SH-SY5Y (cell line): ENCODE measurements at regions not wholly inside any gene's neighbourhood (a gene's known extent, or its start where the extent isn't known, plus 50 kb on each side); places are given as distances from the start of the nearest gene placed in this dataset.

Source experiments
- GATA2 ChIP-seq: IDR thresholded peaks from 2 replicates; pipeline ENCODE4 v1.6.1; 2011; ENCODE audit warnings: mild to moderate bottlenecking, low read depth, low read length
- GATA3 ChIP-seq: IDR thresholded peaks from 2 replicates; pipeline ENCODE4 v1.6.1; 2011; ENCODE audit warnings: low read depth, mild to moderate bottlenecking, low read length, moderate library complexity

GRCh38 chr9:40991100-40991740 lies 137.3 kb downstream of the FOXD4L6 start:
- TF ChIP-seq GATA2, result peak; percentile 3; the same call in 1 of the 2 replicates

DNA sequence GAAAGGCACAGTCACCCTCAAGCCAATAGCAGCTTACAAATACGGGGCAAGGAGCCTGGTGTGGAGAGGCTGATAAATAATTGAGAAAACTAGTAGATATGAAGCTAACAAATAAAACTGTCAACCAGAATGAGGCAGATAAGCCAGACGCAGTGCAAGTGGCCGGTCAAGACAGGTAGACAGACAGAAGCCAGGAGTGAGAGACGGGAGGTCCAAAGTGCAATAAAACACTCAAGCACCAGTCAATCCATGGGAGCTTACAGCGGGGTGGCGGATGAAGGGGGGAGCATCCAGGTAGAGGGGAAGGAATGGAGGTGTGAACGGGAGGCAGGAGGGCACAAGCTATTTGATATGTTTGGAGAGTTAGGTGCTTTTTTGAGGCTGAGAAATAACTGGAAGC lies 193.1 kb downstream of the FOXD4L6 start:
- no peak for TF ChIP-seq GATA2
- no peak for TF ChIP-seq GATA3

GRCh38 chr9:40928803-40929487 lies 199.5 kb downstream of the FOXD4L6 start:
- TF ChIP-seq GATA3 (no peak), GATA2 (no peak)

GRCh38 chr9:40927851-40928802 lies 200.4 kb downstream of the FOXD4L6 start:
- no peak for TF ChIP-seq GATA2
- TF ChIP-seq GATA3, result no peak

DNA sequence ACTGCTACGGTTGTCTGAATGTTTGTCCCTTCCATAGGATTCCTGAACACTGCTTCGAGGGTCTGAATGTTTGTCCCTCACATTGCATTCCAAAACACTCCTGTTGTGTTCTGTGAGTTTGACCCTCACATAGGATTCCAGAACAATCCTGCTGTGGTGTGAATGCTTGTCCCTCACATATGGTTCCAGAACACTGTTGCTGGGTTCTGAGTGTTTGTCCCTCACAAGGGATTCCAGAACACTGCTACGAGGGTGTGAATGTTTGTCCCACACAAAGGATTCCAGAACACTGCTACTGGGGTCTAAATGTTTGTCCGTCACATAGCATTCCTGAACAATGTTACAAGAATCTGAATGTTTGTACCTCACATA lies 201.2 kb downstream of the FOXD4L6 start:
- TF ChIP-seq GATA2 (no peak), GATA3 (no peak)

DNA sequence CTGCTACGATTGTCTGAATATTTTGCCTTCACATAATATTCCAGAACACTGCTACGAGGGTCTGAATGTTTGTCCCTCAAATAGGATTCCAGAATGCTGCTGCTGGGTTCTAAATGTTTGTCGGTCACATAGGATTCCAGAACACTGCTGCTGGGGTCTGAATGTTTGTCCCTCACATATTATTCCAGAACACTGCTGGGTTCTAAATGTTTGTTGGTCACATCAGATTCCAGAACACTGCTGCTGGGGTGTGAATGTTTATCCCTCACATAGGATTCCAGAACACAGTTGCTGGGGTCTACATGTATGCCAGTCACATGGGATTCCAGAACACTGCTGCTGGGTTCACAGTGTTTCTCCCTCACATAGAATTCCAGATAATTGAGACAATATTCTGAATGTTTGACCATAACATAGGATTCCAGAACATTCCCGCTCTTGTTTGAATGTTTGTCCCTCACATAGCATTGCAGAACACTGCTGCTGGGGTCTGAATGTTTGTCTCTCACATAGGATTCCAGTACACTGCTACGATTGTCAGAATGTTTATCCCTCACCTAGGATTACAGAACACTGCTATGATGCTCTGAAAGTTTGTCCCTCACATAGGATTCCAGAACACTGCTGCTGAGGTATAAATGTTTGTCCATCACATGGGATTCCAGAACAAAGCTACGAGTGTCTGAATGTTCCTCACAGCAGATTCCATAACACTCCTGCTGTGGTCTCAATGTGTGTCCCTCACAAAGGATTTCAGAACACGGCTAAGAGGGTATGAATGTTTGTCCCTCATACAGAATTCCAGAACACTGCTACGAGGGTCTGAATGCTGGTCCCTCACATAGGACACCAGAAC lies 201.8 kb downstream of the FOXD4L6 start:
- TF ChIP-seq GATA3, result no peak
- no peak for TF ChIP-seq GATA2

DNA sequence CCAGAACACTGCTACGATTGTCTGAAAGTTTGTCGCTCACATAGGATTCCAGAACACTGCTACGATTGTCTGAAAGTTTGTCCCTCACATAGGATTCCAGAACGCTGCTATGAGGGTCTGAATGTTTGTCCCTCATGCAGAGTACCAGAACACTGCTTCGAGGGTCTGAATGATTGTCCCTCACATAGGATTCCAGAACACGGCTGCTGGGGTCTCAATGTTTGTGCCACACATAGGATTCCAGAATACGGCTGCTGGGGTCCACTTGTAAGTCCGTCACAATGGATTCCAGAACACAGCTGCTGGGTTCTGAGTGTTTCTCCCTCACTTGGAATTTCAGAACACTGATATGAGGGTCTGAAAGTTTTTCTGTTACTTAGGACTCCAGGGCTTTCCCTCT lies 203.3 kb downstream of the FOXD4L6 start:
- TF ChIP-seq GATA2, result no peak
- TF ChIP-seq GATA3, result no peak

GRCh38 chr9:40914772-40915659 lies 213.5 kb downstream of the FOXD4L6 start:
- TF ChIP-seq GATA3 (no peak), GATA2 (no peak)

DNA sequence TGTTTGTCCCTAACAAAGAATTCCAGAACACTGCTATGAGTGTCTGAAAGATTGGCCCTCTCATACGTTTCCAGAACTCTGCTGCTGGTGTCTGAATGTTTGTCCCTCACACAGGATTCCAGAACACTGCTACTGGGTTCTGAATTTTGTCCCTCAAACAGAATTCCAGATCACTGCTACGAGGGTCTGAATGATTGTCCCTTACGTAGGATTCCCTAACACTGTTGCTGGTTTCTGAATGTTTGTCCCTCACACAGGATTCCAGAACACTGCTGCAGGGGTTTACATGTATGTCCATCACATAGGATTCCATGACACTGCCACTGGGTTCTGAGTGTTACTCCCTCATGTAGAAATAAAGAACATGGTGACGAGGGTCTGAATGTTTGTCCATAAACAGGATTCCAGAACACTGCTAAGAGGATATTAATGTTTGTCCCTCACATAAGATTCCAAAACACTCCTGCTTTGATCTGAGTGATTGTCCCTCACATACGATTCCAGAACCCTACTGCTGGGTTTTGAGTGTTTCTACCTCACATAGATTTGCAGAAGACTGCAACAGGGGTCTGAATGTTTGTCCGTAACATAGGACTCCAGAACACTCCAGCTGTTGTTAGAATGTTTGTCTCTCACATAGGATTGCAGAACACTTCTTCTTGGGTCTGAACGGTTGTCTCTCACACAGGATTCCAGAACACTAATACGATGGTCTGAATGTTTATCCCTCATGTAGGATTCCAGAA lies 214.4 kb downstream of the FOXD4L6 start:
- TF ChIP-seq GATA2 (no peak), GATA3 (no peak)

DNA sequence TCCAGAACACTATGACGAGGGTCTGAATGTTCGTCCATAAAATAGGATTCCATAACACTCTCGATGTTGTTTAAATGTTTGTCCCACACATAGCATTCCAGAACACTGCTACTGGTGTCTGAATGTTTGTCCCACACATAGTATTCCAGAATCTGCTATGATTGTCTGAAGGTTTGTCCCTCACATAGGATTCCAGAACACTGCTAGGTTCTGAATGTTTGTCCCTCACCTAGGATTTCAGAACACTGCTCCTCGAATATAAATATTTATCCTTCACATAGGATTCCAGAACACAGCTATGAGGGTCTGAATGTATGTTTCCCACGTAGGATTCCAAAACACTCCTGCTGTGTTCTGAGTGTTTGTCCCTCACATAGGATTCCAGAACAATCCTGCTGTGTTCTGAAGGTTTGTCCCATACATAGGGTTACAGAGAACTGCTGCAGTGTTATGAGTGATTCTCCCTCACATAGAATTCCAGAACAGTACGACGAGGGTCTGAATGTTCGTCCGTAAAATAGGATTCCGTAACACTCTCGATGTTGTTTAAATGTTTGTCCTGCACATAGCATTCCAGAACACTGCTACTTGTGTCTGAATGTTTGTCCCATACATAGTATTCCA lies 215.3 kb downstream of the FOXD4L6 start:
- no peak for TF ChIP-seq GATA3
- no peak for TF ChIP-seq GATA2

GRCh38 chr9:40911647-40912046 lies 216.8 kb downstream of the FOXD4L6 start:
- TF ChIP-seq GATA3 (no peak), GATA2 (no peak)

- no peak for TF ChIP-seq GATA3
- no peak for TF ChIP-seq GATA2
Measured at GRCh38 chr9:40909821-40910220, 218.7 kb downstream of the FOXD4L6 start.
